B cell (primary cell): ENCODE measurements at regions not wholly inside any gene's neighbourhood (a gene's known extent, or its start where the extent isn't known, plus 50 kb on each side); places are given as distances from the start of the nearest gene placed in this dataset.

ENCODE experiments used
- CTCF ChIP-seq: fragments of 200-600 bp; IDR thresholded peaks from one replicate; pipeline ENCODE4 v1.8.0; 2022; ENCODE audit warnings: antibody characterized with exemption, mild to moderate bottlenecking
- EZH2 ChIP-seq: IDR thresholded peaks from 2 replicates; pipeline ENCODE4 v1.6.1; 2012; ENCODE audit warnings: borderline replicate concordance, low read depth, mild to moderate bottlenecking, moderate library complexity, low read length; ENCODE audit not compliant: insufficient read depth, poor library complexity, severe bottlenecking

GRCh38 chr14:87153391-87153790 lies 839.6 kb downstream of the GALC start:
- TF ChIP-seq CTCF (no peak), EZH2 (no peak)
